Astrocyte (in vitro differentiated cells and primary cell): ENCODE measurements at regions not wholly inside any gene's neighbourhood (a gene's known extent, or its start where the extent isn't known, plus 50 kb on each side); places are given as distances from the start of the nearest gene placed in this dataset.

ENCODE experiments used
- EZH2 ChIP-seq: IDR thresholded peaks from 2 replicates; pipeline ENCODE4 v1.6.1; 2012; ENCODE audit warnings: mild to moderate bottlenecking, low read length, inconsistent platforms; ENCODE audit not compliant: insufficient read depth
- TF ChIP-seq, protein P1 (sequence below): IDR thresholded peaks from 2 replicates; pipeline ENCODE4 v1.5.1; 2011; ENCODE audit warnings: low read depth, mild to moderate bottlenecking, inconsistent platforms, low read length, moderate library complexity; ENCODE audit not compliant: insufficient read depth

DNA sequence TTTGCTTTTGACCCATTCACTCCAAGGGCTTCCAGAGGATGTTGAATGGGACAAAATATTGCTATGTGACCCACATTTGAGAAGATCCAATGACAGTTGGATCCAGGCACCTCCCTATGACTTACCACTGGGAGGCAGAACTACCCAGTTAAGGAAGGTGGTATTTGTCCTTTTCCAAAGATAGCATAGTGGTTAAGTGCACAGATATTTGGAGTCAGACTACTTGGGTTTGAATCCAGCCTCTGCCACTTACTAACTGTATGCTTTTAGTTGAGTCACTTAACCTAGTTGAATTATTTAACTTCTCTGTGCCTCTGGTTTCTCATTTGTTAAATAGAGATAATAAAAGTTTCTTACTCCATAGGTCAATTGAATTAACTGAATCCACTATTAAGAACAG is 74.5 kb upstream of the PALM2AKAP2 start:
- TF ChIP-seq, protein P1, sequence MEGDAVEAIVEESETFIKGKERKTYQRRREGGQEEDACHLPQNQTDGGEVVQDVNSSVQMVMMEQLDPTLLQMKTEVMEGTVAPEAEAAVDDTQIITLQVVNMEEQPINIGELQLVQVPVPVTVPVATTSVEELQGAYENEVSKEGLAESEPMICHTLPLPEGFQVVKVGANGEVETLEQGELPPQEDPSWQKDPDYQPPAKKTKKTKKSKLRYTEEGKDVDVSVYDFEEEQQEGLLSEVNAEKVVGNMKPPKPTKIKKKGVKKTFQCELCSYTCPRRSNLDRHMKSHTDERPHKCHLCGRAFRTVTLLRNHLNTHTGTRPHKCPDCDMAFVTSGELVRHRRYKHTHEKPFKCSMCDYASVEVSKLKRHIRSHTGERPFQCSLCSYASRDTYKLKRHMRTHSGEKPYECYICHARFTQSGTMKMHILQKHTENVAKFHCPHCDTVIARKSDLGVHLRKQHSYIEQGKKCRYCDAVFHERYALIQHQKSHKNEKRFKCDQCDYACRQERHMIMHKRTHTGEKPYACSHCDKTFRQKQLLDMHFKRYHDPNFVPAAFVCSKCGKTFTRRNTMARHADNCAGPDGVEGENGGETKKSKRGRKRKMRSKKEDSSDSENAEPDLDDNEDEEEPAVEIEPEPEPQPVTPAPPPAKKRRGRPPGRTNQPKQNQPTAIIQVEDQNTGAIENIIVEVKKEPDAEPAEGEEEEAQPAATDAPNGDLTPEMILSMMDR, result no peak
- TF ChIP-seq EZH2, result no peak
